ENCODE measurements at regions not wholly inside any gene's neighbourhood (a gene's known extent, or its start where the extent isn't known, plus 50 kb on each side); places are given as distances from the start of the nearest gene placed in this dataset.

GRCh38 chr7:35454575-35455385 lies 200.9 kb upstream of the TBX20 start:
- Histone ChIP-seq H3K9me3 (replicated peaks in 1 of 2; ENCODE audit: control insufficient read depth in 2 of 2, insufficient read depth in 1 of 2, low read depth in 1 of 2, low read length in 2 of 2) (peaks cover 0 to 3% of the 10 kb centered on the region in 2 donors), H2BK5ac (ENCODE audit: low read length) (no peak overlapping the region), H3K27me3 (ENCODE audit: control insufficient read depth in 3 of 3, insufficient read depth in 3 of 3, low read depth in 1 of 3, low read length in 3 of 3) (peaks cover 0 to 3% (median 0%) of the 10 kb centered on the region in 3 experiments), H4K8ac (ENCODE audit: low read depth, low read length) (no peak overlapping the region), H3K4me3 (ENCODE audit: low read length in 2 of 2) (peak overlapping the region in 1 of 2 donors; percentile 63), H4K91ac (ENCODE audit: low read depth, low read length, poor library complexity) (no peak overlapping the region), H3K4me2 (ENCODE audit: insufficient read depth, low read length, poor library complexity, severe bottlenecking) (no peak overlapping the region), H3K36me3 (replicated peaks in 1 of 2; ENCODE audit: control insufficient read depth in 2 of 2, insufficient read depth in 2 of 2, low read length in 2 of 2) (no peaks in the 10 kb centered on the region), H2BK15ac (ENCODE audit: low read length) (no peak overlapping the region), H3K14ac (ENCODE audit: low read length) (no peak overlapping the region), H3K23ac (ENCODE audit: low read depth, low read length, poor library complexity) (peak overlapping the region; percentile 16), H2AFZ (ENCODE audit: low read length) (no peak overlapping the region), H2BK120ac (ENCODE audit: low read depth, low read length) (no peak overlapping the region), H3K4me1 (ENCODE audit: control insufficient read depth in 2 of 2, insufficient read depth in 1 of 2, low read depth in 1 of 2, low read length in 2 of 2) (peaks cover 0 to 2% of the 10 kb centered on the region in 2 donors), H2AK5ac (ENCODE audit: low read depth, low read length) (no peak overlapping the region), H2BK12ac (ENCODE audit: low read length) (no peak overlapping the region), H3K27ac (replicated peaks; ENCODE audit: low read length) (no peak overlapping the region), H3K79me1 (ENCODE audit: low read depth, low read length) (no peaks in the 10 kb centered on the region), H3K9ac (ENCODE audit: low read depth, low read length, poor library complexity) (no peak overlapping the region), H3K4ac (ENCODE audit: low read length) (no peak overlapping the region), H3K18ac (ENCODE audit: low read length) (no peak overlapping the region)
- DNase-seq (ENCODE audit: low spot score), result no peak
- WGBS, 2 donors (ENCODE audit: extremely low coverage in 2 of 2, insufficient read length in 2 of 2, insufficient replicate concordance in 1 of 2), result no CpG with 5 or more reads among the region's 58 CpGs

- DNase-seq (ENCODE audit: low spot score), result no peak
- Histone ChIP-seq H4K91ac (ENCODE audit: low read depth, low read length, poor library complexity) (no peak overlapping the region), H3K4me1 (ENCODE audit: control insufficient read depth in 2 of 2, insufficient read depth in 1 of 2, low read depth in 1 of 2, low read length in 2 of 2) (peaks cover 0 to 6% of the 10 kb centered on the region in 2 donors), H3K79me1 (ENCODE audit: low read depth, low read length) (no peaks in the 10 kb centered on the region), H3K14ac (ENCODE audit: low read length) (no peak overlapping the region), H3K4me3 (ENCODE audit: low read length in 2 of 2) (no peak overlapping the region), H4K8ac (ENCODE audit: low read depth, low read length) (no peak overlapping the region), H2BK15ac (ENCODE audit: low read length) (no peak overlapping the region), H3K18ac (ENCODE audit: low read length) (no peak overlapping the region), H3K27ac (replicated peaks; ENCODE audit: low read length) (no peak overlapping the region), H2AFZ (ENCODE audit: low read length) (no peak overlapping the region), H2BK120ac (ENCODE audit: low read depth, low read length) (no peak overlapping the region), H3K4ac (ENCODE audit: low read length) (no peak overlapping the region), H3K27me3 (ENCODE audit: control insufficient read depth in 3 of 3, insufficient read depth in 3 of 3, low read depth in 1 of 3, low read length in 3 of 3) (peaks cover 0 to 3% (median 0%) of the 10 kb centered on the region in 3 experiments), H2BK5ac (ENCODE audit: low read length) (no peak overlapping the region), H3K9me3 (replicated peaks in 1 of 2; ENCODE audit: control insufficient read depth in 2 of 2, insufficient read depth in 1 of 2, low read depth in 1 of 2, low read length in 2 of 2) (peaks cover 0 to 2% of the 10 kb centered on the region in 2 donors), H3K4me2 (ENCODE audit: insufficient read depth, low read length, poor library complexity, severe bottlenecking) (no peak overlapping the region), H2AK5ac (ENCODE audit: low read depth, low read length) (no peak overlapping the region), H3K9ac (ENCODE audit: low read depth, low read length, poor library complexity) (no peak overlapping the region), H3K23ac (ENCODE audit: low read depth, low read length, poor library complexity) (no peak overlapping the region), H2BK12ac (ENCODE audit: low read length) (no peak overlapping the region), H3K36me3 (replicated peaks in 1 of 2; ENCODE audit: control insufficient read depth in 2 of 2, insufficient read depth in 2 of 2, low read length in 2 of 2) (no peaks in the 10 kb centered on the region)
- WGBS, 2 donors (ENCODE audit: extremely low coverage in 2 of 2, insufficient read length in 2 of 2, insufficient replicate concordance in 1 of 2), result no CpG with 5 or more reads among the region's 3 CpGs
Measured at GRCh38 chr7:35450456-35451214, 196.7 kb upstream of the TBX20 start.

- H2BK12ac ChIP-seq (ENCODE audit: low read length), result no peak overlapping the region
- H3K9ac ChIP-seq (ENCODE audit: low read depth, low read length, poor library complexity), result no peak overlapping the region
- H3K9me3 ChIP-seq (replicated peaks in 1 of 2; ENCODE audit: control insufficient read depth in 2 of 2, insufficient read depth in 1 of 2, low read depth in 1 of 2, low read length in 2 of 2), result peaks cover 0 to 2% of the 10 kb centered on the region in 2 donors
- H4K8ac ChIP-seq (ENCODE audit: low read depth, low read length), result no peak overlapping the region
- no peak overlapping the region for H3K4me3 ChIP-seq (ENCODE audit: low read length in 2 of 2)
- no peak overlapping the region for H3K27ac ChIP-seq (replicated peaks; ENCODE audit: low read length)
- H3K4me1 ChIP-seq (ENCODE audit: control insufficient read depth in 2 of 2, insufficient read depth in 1 of 2, low read depth in 1 of 2, low read length in 2 of 2), result peaks cover 0 to 6% of the 10 kb centered on the region in 2 donors
- no peak overlapping the region for H3K23ac ChIP-seq (ENCODE audit: low read depth, low read length, poor library complexity)
- WGBS, 2 donors (ENCODE audit: extremely low coverage in 2 of 2, insufficient read length in 2 of 2, insufficient replicate concordance in 1 of 2), result no CpG with 5 or more reads among the region's 4 CpGs
- no peak overlapping the region for H2BK5ac ChIP-seq (ENCODE audit: low read length)
- H3K4me2 ChIP-seq (ENCODE audit: insufficient read depth, low read length, poor library complexity, severe bottlenecking), result no peak overlapping the region
- no peaks in the 10 kb centered on the region for H3K79me1 ChIP-seq (ENCODE audit: low read depth, low read length)
- H2BK120ac ChIP-seq (ENCODE audit: low read depth, low read length), result no peak overlapping the region
- DNase-seq (ENCODE audit: low spot score), result no peak
- no peak overlapping the region for H2AFZ ChIP-seq (ENCODE audit: low read length)
- H2AK5ac ChIP-seq (ENCODE audit: low read depth, low read length), result no peak overlapping the region
- no peaks in the 10 kb centered on the region for H3K36me3 ChIP-seq (replicated peaks in 1 of 2; ENCODE audit: control insufficient read depth in 2 of 2, insufficient read depth in 2 of 2, low read length in 2 of 2)
- H4K91ac ChIP-seq (ENCODE audit: low read depth, low read length, poor library complexity), result no peak overlapping the region
- H2BK15ac ChIP-seq (ENCODE audit: low read length), result no peak overlapping the region
- H3K27me3 ChIP-seq (ENCODE audit: control insufficient read depth in 3 of 3, insufficient read depth in 3 of 3, low read depth in 1 of 3, low read length in 3 of 3), result no peaks in the 10 kb centered on the region
- H3K18ac ChIP-seq (ENCODE audit: low read length), result no peak overlapping the region
- no peak overlapping the region for H3K4ac ChIP-seq (ENCODE audit: low read length)
- H3K14ac ChIP-seq (ENCODE audit: low read length), result no peak overlapping the region
Measured at GRCh38 chr7:35448486-35448885, 194.6 kb upstream of the TBX20 start.

- no peaks in the 10 kb centered on the region for H3K36me3 ChIP-seq (replicated peaks in 1 of 2; ENCODE audit: control insufficient read depth in 2 of 2, insufficient read depth in 2 of 2, low read length in 2 of 2)
- H3K27ac ChIP-seq (replicated peaks; ENCODE audit: low read length), result no peak overlapping the region
- no peak overlapping the region for H2BK15ac ChIP-seq (ENCODE audit: low read length)
- H2BK5ac ChIP-seq (ENCODE audit: low read length), result no peak overlapping the region
- H2BK120ac ChIP-seq (ENCODE audit: low read depth, low read length), result no peak overlapping the region
- no peak overlapping the region for H4K8ac ChIP-seq (ENCODE audit: low read depth, low read length)
- H3K9me3 ChIP-seq (replicated peaks in 1 of 2; ENCODE audit: control insufficient read depth in 2 of 2, insufficient read depth in 1 of 2, low read depth in 1 of 2, low read length in 2 of 2), result peaks cover 0 to 2% of the 10 kb centered on the region in 2 donors
- DNase-seq (ENCODE audit: low spot score), result peak; percentile 36
- H3K4me3 ChIP-seq (ENCODE audit: low read length in 2 of 2), result no peak overlapping the region
- no CpG with 5 or more reads among the region's 6 CpGs for WGBS, 2 donors (ENCODE audit: extremely low coverage in 2 of 2, insufficient read length in 2 of 2, insufficient replicate concordance in 1 of 2)
- H3K27me3 ChIP-seq (ENCODE audit: control insufficient read depth in 3 of 3, insufficient read depth in 3 of 3, low read depth in 1 of 3, low read length in 3 of 3), result no peaks in the 10 kb centered on the region
- no peak overlapping the region for H3K9ac ChIP-seq (ENCODE audit: low read depth, low read length, poor library complexity)
- no peak overlapping the region for H2AK5ac ChIP-seq (ENCODE audit: low read depth, low read length)
- H3K4ac ChIP-seq (ENCODE audit: low read length), result no peak overlapping the region
- no peaks in the 10 kb centered on the region for H3K79me1 ChIP-seq (ENCODE audit: low read depth, low read length)
- H2AFZ ChIP-seq (ENCODE audit: low read length), result no peak overlapping the region
- H3K4me2 ChIP-seq (ENCODE audit: insufficient read depth, low read length, poor library complexity, severe bottlenecking), result no peak overlapping the region
- no peak overlapping the region for H4K91ac ChIP-seq (ENCODE audit: low read depth, low read length, poor library complexity)
- H2BK12ac ChIP-seq (ENCODE audit: low read length), result no peak overlapping the region
- H3K23ac ChIP-seq (ENCODE audit: low read depth, low read length, poor library complexity), result no peak overlapping the region
- H3K18ac ChIP-seq (ENCODE audit: low read length), result no peak overlapping the region
- peaks cover 0 to 6% of the 10 kb centered on the region in 2 donors for H3K4me1 ChIP-seq (ENCODE audit: control insufficient read depth in 2 of 2, insufficient read depth in 1 of 2, low read depth in 1 of 2, low read length in 2 of 2)
- no peak overlapping the region for H3K14ac ChIP-seq (ENCODE audit: low read length)
Measured at GRCh38 chr7:35446091-35446490, 192.2 kb upstream of the TBX20 start.

Data from neuronal stem cell (in vitro differentiated cells).